SK-N-MC (cell line): ENCODE measurements at regions not wholly inside any gene's neighbourhood (a gene's known extent, or its start where the extent isn't known, plus 50 kb on each side); places are given as distances from the start of the nearest gene placed in this dataset.

Experiments used
- EZH2 ChIP-seq: fragments of 200-600 bp; sonication (generic); IDR thresholded peaks from one replicate; pipeline ENCODE4 v1.6.1; 2017; ENCODE audit warnings: antibody characterized with exemption
- FOXP2 ChIP-seq: optimal IDR thresholded peaks from 2 replicates; pipeline ENCODE3; 2011; ENCODE audit warnings: mild to moderate bottlenecking, moderate library complexity; ENCODE audit not compliant: insufficient read depth; ENCODE audit errors: extremely low read length, control extremely low read depth
- POLR2AphosphoS5 ChIP-seq: IDR thresholded peaks from 2 replicates; pipeline ENCODE4 v1.6.1; 2012; ENCODE audit warnings: mild to moderate bottlenecking, low read depth, low read length, borderline replicate concordance

DNA sequence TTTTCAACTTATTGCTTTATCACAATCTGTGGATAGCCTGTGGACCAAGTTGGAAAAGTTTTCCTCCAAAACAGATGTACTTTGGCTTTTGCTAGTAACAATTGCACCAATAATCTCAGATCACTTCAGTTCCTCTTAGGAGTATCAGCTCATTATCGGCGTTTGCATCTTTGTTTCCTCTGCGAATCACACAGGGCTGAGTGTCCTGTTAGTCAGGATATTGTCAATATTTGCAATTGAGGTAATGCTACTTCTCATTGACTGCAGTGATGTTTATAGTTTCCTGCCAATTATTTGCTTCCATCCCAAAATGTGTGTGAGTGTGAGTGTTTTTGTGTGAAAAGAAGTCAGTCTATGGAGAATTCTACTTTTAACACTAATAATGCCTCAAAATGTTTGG lies 545.0 kb downstream of the SI start:
- TF ChIP-seq POLR2AphosphoS5 (no peak), EZH2 (no peak), FOXP2 (no peak)
